ENCODE measurements at regions not wholly inside any gene's neighbourhood (a gene's known extent, or its start where the extent isn't known, plus 50 kb on each side); places are given as distances from the start of the nearest gene placed in this dataset.

DNA sequence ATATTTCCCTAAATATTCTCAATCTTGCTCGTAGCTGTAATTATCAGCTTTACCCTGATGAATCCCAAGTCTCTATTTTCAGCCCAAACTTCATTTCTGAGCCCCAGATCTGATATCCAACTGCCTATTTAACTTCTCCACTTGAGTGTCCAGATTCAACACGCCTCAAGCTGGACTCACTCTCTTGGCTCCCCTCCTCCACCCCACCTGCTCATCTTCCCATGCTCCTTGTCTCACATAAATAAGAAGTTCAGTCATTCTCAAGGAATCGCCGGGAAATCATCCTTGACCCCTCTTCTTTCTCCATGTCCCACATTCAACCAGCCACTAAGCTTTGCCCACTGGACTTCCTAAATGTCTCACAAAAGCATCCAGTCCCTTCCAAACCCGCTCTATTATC, 89.9 kb upstream of the STMND1 start:
- no peaks in the 10 kb centered on the region for H3K27me3 ChIP-seq (ENCODE audit: insufficient read depth, low read depth, low read length)
- H3K4me3 ChIP-seq (ENCODE audit: low read length), result no peak overlapping the region
- no peak overlapping the region for H3K9ac ChIP-seq (ENCODE audit: low read length)
- no peaks in the 10 kb centered on the region for H3K79me2 ChIP-seq (replicated peaks; ENCODE audit: insufficient read depth, low read length)
- H3K9me2 ChIP-seq (ENCODE audit: insufficient read depth, low read length), result no peaks in the 10 kb centered on the region
- H3K27ac ChIP-seq (ENCODE audit: low read length), result no peak overlapping the region
- no peaks in the 10 kb centered on the region for H3K36me3 ChIP-seq (ENCODE audit: insufficient read depth, low read length)
- H3K9me3 ChIP-seq (ENCODE audit: low read length), result no peaks in the 10 kb centered on the region
- H3K4me2 ChIP-seq (ENCODE audit: low read length), result no peak overlapping the region
- H4K20me1 ChIP-seq (ENCODE audit: insufficient read depth), result no peaks in the 10 kb centered on the region
- no peaks in the 10 kb centered on the region for H3F3A ChIP-seq (ENCODE audit: insufficient read depth, low read length, poor library complexity, severe bottlenecking)
- TF ChIP-seq EZH2 (IDR thresholded peaks at IDR 0.05; ENCODE audit: borderline replicate concordance, insufficient read depth, low read length, poor library complexity, severe bottlenecking) (no peak), RAD21 (conservative IDR thresholded peaks at IDR 0.05) (no peak), EP300 (conservative IDR thresholded peaks at IDR 0.05; ENCODE audit: poor library complexity, severe bottlenecking) (no peak), MXI1 (conservative IDR thresholded peaks at IDR 0.05; ENCODE audit: poor library complexity, severe bottlenecking) (no peak), TAF1 (IDR thresholded peaks at IDR 0.05; ENCODE audit: low read depth) (no peak), SMC3 (conservative IDR thresholded peaks at IDR 0.05; ENCODE audit: poor library complexity) (no peak), POLR2AphosphoS5 (IDR thresholded peaks at IDR 0.05) (no peak)
- TF ChIP-seq, protein P1, sequence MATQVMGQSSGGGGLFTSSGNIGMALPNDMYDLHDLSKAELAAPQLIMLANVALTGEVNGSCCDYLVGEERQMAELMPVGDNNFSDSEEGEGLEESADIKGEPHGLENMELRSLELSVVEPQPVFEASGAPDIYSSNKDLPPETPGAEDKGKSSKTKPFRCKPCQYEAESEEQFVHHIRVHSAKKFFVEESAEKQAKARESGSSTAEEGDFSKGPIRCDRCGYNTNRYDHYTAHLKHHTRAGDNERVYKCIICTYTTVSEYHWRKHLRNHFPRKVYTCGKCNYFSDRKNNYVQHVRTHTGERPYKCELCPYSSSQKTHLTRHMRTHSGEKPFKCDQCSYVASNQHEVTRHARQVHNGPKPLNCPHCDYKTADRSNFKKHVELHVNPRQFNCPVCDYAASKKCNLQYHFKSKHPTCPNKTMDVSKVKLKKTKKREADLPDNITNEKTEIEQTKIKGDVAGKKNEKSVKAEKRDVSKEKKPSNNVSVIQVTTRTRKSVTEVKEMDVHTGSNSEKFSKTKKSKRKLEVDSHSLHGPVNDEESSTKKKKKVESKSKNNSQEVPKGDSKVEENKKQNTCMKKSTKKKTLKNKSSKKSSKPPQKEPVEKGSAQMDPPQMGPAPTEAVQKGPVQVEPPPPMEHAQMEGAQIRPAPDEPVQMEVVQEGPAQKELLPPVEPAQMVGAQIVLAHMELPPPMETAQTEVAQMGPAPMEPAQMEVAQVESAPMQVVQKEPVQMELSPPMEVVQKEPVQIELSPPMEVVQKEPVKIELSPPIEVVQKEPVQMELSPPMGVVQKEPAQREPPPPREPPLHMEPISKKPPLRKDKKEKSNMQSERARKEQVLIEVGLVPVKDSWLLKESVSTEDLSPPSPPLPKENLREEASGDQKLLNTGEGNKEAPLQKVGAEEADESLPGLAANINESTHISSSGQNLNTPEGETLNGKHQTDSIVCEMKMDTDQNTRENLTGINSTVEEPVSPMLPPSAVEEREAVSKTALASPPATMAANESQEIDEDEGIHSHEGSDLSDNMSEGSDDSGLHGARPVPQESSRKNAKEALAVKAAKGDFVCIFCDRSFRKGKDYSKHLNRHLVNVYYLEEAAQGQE (IDR thresholded peaks at IDR 0.05; ENCODE audit: borderline replicate concordance), result no peak
- TF ChIP-seq, protein P2, sequence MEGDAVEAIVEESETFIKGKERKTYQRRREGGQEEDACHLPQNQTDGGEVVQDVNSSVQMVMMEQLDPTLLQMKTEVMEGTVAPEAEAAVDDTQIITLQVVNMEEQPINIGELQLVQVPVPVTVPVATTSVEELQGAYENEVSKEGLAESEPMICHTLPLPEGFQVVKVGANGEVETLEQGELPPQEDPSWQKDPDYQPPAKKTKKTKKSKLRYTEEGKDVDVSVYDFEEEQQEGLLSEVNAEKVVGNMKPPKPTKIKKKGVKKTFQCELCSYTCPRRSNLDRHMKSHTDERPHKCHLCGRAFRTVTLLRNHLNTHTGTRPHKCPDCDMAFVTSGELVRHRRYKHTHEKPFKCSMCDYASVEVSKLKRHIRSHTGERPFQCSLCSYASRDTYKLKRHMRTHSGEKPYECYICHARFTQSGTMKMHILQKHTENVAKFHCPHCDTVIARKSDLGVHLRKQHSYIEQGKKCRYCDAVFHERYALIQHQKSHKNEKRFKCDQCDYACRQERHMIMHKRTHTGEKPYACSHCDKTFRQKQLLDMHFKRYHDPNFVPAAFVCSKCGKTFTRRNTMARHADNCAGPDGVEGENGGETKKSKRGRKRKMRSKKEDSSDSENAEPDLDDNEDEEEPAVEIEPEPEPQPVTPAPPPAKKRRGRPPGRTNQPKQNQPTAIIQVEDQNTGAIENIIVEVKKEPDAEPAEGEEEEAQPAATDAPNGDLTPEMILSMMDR (IDR thresholded peaks at IDR 0.05; ENCODE audit: poor library complexity, severe bottlenecking), result no peak
- no peak overlapping the region for H2AFZ ChIP-seq (ENCODE audit: low read depth, low read length)

DNA sequence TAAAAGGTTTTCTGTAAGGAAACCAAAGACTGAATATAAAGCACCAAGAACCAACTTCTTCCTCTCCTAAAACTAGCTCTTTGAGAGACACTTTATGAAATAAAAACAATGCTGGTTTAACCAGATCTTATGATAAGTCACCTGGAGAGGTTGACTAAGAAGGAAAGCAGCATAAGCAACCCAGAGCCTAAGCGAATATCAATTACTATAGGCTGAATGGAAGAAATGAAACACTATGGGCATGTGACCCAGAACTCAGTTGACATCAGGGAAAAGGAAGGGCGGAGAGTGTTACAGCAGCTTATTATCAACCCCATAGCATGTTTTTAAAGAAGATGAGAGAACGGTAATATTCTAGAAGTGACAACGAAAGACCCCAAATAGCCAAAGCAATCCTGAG, 94.1 kb upstream of the STMND1 start:
- Histone ChIP-seq H3K4me2 (ENCODE audit: low read length) (no peak overlapping the region), H3F3A (ENCODE audit: insufficient read depth, low read length, poor library complexity, severe bottlenecking) (no peaks in the 10 kb centered on the region), H2AFZ (ENCODE audit: low read depth, low read length) (no peak overlapping the region), H3K36me3 (ENCODE audit: insufficient read depth, low read length) (no peaks in the 10 kb centered on the region), H3K27ac (ENCODE audit: low read length) (no peak overlapping the region), H3K27me3 (ENCODE audit: insufficient read depth, low read depth, low read length) (no peaks in the 10 kb centered on the region), H3K79me2 (replicated peaks; ENCODE audit: insufficient read depth, low read length) (no peaks in the 10 kb centered on the region), H3K9me3 (ENCODE audit: low read length) (no peaks in the 10 kb centered on the region), H3K4me3 (ENCODE audit: low read length) (no peak overlapping the region), H3K9ac (ENCODE audit: low read length) (no peak overlapping the region), H3K9me2 (ENCODE audit: insufficient read depth, low read length) (no peaks in the 10 kb centered on the region), H4K20me1 (ENCODE audit: insufficient read depth) (no peaks in the 10 kb centered on the region)
- TF ChIP-seq POLR2AphosphoS5 (IDR thresholded peaks at IDR 0.05) (no peak), TAF1 (IDR thresholded peaks at IDR 0.05; ENCODE audit: low read depth) (no peak), SMC3 (conservative IDR thresholded peaks at IDR 0.05; ENCODE audit: poor library complexity) (no peak), EP300 (conservative IDR thresholded peaks at IDR 0.05; ENCODE audit: poor library complexity, severe bottlenecking) (no peak), MXI1 (conservative IDR thresholded peaks at IDR 0.05; ENCODE audit: poor library complexity, severe bottlenecking) (no peak), EZH2 (IDR thresholded peaks at IDR 0.05; ENCODE audit: borderline replicate concordance, insufficient read depth, low read length, poor library complexity, severe bottlenecking) (no peak)
- TF ChIP-seq, protein P2 (IDR thresholded peaks at IDR 0.05; ENCODE audit: poor library complexity, severe bottlenecking), result no peak
- TF ChIP-seq, protein P1 (IDR thresholded peaks at IDR 0.05; ENCODE audit: borderline replicate concordance), result no peak
